GM13976 (cell line): ENCODE measurements at regions not wholly inside any gene's neighbourhood (a gene's known extent, or its start where the extent isn't known, plus 50 kb on each side); places are given as distances from the start of the nearest gene placed in this dataset.

Experiments
- DNase-seq: peaks from one replicate; pipeline ENCODE4 v3.0.0; 2012; ENCODE audit warnings: low spot score
- CTCF ChIP-seq: IDR thresholded peaks from 2 replicates; pipeline ENCODE4 v1.5.1; 2012; ENCODE audit warnings: borderline replicate concordance, mild to moderate bottlenecking; ENCODE audit not compliant: insufficient read depth; ENCODE audit errors: extremely low read depth, missing control alignments, control extremely low read depth
- in situ Hi-C: fragments of 300-500 bp; cut with MboI; formaldehyde crosslinking; loops from one replicate; pipeline ENCODE4 v1.12.0; 2022; ENCODE audit warnings: low sequenced_read_pairs, mixed read lengths, inconsistent platforms; ENCODE audit not compliant: unreplicated experiment

- no peak for TF ChIP-seq CTCF
- no peak for DNase-seq
- in situ Hi-C loops, result no loop called here
Observed at GRCh38 chr16:87245511-87245910, 71.7 kb downstream of the C16orf95 start.

- in situ Hi-C loops, result no loop called here
- DNase-seq, result no peak
- TF ChIP-seq CTCF, result no peak
Observed at GRCh38 chr16:87246269-87247065, 70.7 kb downstream of the C16orf95 start.

- TF ChIP-seq CTCF, result no peak
- no peak for DNase-seq
- in situ Hi-C loops, result no loop called here
Observed at GRCh38 chr16:87248714-87249113, 68.5 kb downstream of the C16orf95 start.

GRCh38 chr16:87249425-87249824 is 67.8 kb downstream of the C16orf95 start:
- no peak for TF ChIP-seq CTCF
- in situ Hi-C loops, result no loop called here
- DNase-seq, result no peak

GRCh38 chr16:87250431-87250960 is 66.7 kb downstream of the C16orf95 start:
- no peak for DNase-seq
- no peak for TF ChIP-seq CTCF
- in situ Hi-C loops, result no loop called here

- DNase-seq, result no peak
- no peak for TF ChIP-seq CTCF
- in situ Hi-C loops, result no loop called here
Observed at GRCh38 chr16:87252269-87252970, 64.8 kb downstream of the C16orf95 start.
